GM19099 (cell line): ENCODE measurements at regions not wholly inside any gene's neighbourhood (a gene's known extent, or its start where the extent isn't known, plus 50 kb on each side); places are given as distances from the start of the nearest gene placed in this dataset.

ENCODE experiments used
- POLR2A ChIP-seq: IDR thresholded peaks from 3 replicates; pipeline ENCODE4 v1.6.1; 2011; ENCODE audit warnings: low read depth; ENCODE audit not compliant: insufficient read length; ENCODE audit errors: extremely low read depth

GRCh38 chr5:167783145-167783817, 508.2 kb upstream of the WWC1 start:
- TF ChIP-seq POLR2A: no peak

- no peak for TF ChIP-seq POLR2A
Measured at GRCh38 chr5:167785106-167785505, 506.3 kb upstream of the WWC1 start.

GRCh38 chr5:167785901-167786300, 505.5 kb upstream of the WWC1 start:
- no peak for TF ChIP-seq POLR2A

- TF ChIP-seq POLR2A: no peak
Measured at GRCh38 chr5:167786871-167787578, 504.4 kb upstream of the WWC1 start.

GRCh38 chr5:167790045-167790444, 501.4 kb upstream of the WWC1 start:
- TF ChIP-seq POLR2A: no peak

GRCh38 chr5:167790462-167791260, 500.8 kb upstream of the WWC1 start:
- TF ChIP-seq POLR2A: no peak

- TF ChIP-seq POLR2A: no peak
Measured at GRCh38 chr5:167792514-167792913, 498.9 kb upstream of the WWC1 start.

GRCh38 chr5:167793700-167794099, 497.7 kb upstream of the WWC1 start:
- TF ChIP-seq POLR2A: no peak

- TF ChIP-seq POLR2A: no peak
Measured at GRCh38 chr5:167794121-167794520, 497.3 kb upstream of the WWC1 start.

- TF ChIP-seq POLR2A: no peak
Measured at GRCh38 chr5:167796672-167797071, 494.8 kb upstream of the WWC1 start.

GRCh38 chr5:167797933-167798332, 493.5 kb upstream of the WWC1 start:
- TF ChIP-seq POLR2A: no peak

GRCh38 chr5:167798448-167798847, 493.0 kb upstream of the WWC1 start:
- TF ChIP-seq POLR2A: no peak

- TF ChIP-seq POLR2A: no peak
Measured at GRCh38 chr5:167800427-167800826, 491.0 kb upstream of the WWC1 start.

GRCh38 chr5:167801999-167802398, 489.4 kb upstream of the WWC1 start:
- no peak for TF ChIP-seq POLR2A

GRCh38 chr5:167802755-167803431, 488.6 kb upstream of the WWC1 start:
- TF ChIP-seq POLR2A: no peak
